Activated CD8-positive, alpha-beta memory T cell treated with anti-CD3 and anti-CD28 coated beads, Interleukin-2, amount 10 ng/mL, durations not matched to agents 7 days and 5 days (primary cell): ENCODE measurements at regions not wholly inside any gene's neighbourhood (a gene's known extent, or its start where the extent isn't known, plus 50 kb on each side); places are given as distances from the start of the nearest gene placed in this dataset.

Experiments used
- ATAC-seq: fragments of 150-1000 bp; cut with Tn5 transposase; one replicate; pipeline ENCODE4 v1.10.0; 2021; ENCODE audit warnings: moderate library complexity
- CTCF ChIA-PET: fragments of 350-600 bp; sonication (Branson Sonifier 250); formaldehyde crosslinking; loops from one replicate; lab custom pipeline; 2021; ENCODE audit warnings: antibody characterized with exemption; lab: Charles Lee
- DNase-seq: peaks from one replicate; pipeline ENCODE4 v3.0.0-alpha.2; 2020
- H3K27ac Mint-ChIP-seq: one replicate; pipeline ENCODE4 v1.8.0; 2021; ENCODE audit warnings: mild to moderate bottlenecking, mixed read lengths
- H3K27me3 Mint-ChIP-seq: one replicate; pipeline ENCODE4 v1.8.0; 2021; ENCODE audit warnings: mixed read lengths
- H3K36me3 Mint-ChIP-seq: one replicate; pipeline ENCODE4 v1.8.0; 2021; ENCODE audit warnings: mild to moderate bottlenecking, mixed read lengths
- H3K4me1 Mint-ChIP-seq: one replicate; pipeline ENCODE4 v1.8.0; 2021; ENCODE audit warnings: mixed read lengths
- H3K4me3 Mint-ChIP-seq: one replicate; pipeline ENCODE4 v1.8.0; 2021; ENCODE audit warnings: mild to moderate bottlenecking, moderate library complexity, mixed read lengths
- H3K9me3 Mint-ChIP-seq: one replicate; pipeline ENCODE4 v1.8.0; 2022; ENCODE audit warnings: low read depth, mixed read lengths

- H3K36me3 Mint-ChIP-seq = no peaks in the 10 kb centered on the region
These were observed 597.2 kb upstream of the ZP4 start for GRCh38 chr1:238487931-238488330.

DNA sequence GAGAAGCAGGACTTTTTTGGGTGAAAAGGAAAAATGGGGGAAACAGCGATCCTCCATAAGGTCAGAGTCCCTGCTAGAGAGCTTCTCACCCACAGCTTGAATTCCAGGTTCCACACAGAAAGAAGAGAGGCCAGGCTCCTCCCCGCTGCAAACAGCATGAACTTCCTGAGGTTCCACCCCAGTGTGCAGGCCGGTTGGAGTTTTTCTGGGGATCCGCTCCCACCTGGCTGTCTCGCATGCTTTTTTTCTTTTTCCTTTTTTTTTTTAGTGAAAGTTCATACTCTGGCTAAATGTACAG is 595.1 kb upstream of the ZP4 start:
- no peaks in the 10 kb centered on the region for H3K4me1 Mint-ChIP-seq
- no peak overlapping the region for H3K4me3 Mint-ChIP-seq
- CTCF ChIA-PET = no interaction called here
- no peak for DNase-seq
- H3K27ac Mint-ChIP-seq = no peak overlapping the region
- no peak for ATAC-seq
- no peaks in the 10 kb centered on the region for H3K36me3 Mint-ChIP-seq
- H3K9me3 Mint-ChIP-seq = peaks cover 2% of the 10 kb centered on the region
- H3K27me3 Mint-ChIP-seq = no peaks in the 10 kb centered on the region

More at GRCh38 chr1:238487931-238488330, 597.2 kb upstream of the ZP4 start:
- ATAC-seq (no peak), DNase-seq (no peak)
- Mint-ChIP-seq H3K9me3 (peaks cover 4% of the 10 kb centered on the region), H3K27ac (no peak overlapping the region), H3K27me3 (no peaks in the 10 kb centered on the region), H3K4me3 (no peak overlapping the region), H3K4me1 (no peaks in the 10 kb centered on the region)
- CTCF ChIA-PET = no interaction called here

- no peak overlapping the region for H3K27ac Mint-ChIP-seq
- no peaks in the 10 kb centered on the region for H3K4me1 Mint-ChIP-seq
- H3K4me3 Mint-ChIP-seq = no peak overlapping the region
- CTCF ChIA-PET = no interaction called here
- DNase-seq (no peak), ATAC-seq (no peak)
- H3K9me3 Mint-ChIP-seq = peaks cover 2% of the 10 kb centered on the region
- no peaks in the 10 kb centered on the region for H3K27me3 Mint-ChIP-seq
- H3K36me3 Mint-ChIP-seq = no peaks in the 10 kb centered on the region
These were observed 594.6 kb upstream of the ZP4 start for GRCh38 chr1:238485057-238485911.

GRCh38 chr1:238484121-238484520 is 593.4 kb upstream of the ZP4 start:
- Mint-ChIP-seq H3K27me3 (no peaks in the 10 kb centered on the region), H3K36me3 (no peaks in the 10 kb centered on the region), H3K4me1 (no peaks in the 10 kb centered on the region), H3K9me3 (peaks cover 2% of the 10 kb centered on the region), H3K27ac (no peak overlapping the region), H3K4me3 (no peak overlapping the region)
- CTCF ChIA-PET = no interaction called here
- DNase-seq = no peak
- no peak for ATAC-seq

DNA sequence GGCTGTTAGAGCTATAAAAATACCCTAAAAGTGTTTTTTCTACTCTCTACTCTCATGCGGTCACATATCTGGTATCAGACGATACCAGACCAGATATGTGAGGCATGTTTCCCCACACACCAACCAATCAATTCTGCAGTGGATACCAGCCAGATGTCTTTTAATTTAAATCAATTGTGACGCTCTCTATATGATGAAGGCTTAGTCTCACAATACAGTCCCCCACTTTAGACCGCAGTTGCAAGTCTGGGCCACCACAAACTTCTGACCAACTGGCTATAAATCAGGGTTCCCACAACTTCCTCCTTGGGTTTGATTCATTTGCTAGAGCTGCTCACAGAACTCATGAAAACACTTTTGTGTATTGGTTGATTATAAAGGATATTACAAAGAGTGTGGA is 586.1 kb upstream of the ZP4 start:
- H3K27ac Mint-ChIP-seq = no peak overlapping the region
- no peak for ATAC-seq
- H3K4me3 Mint-ChIP-seq = no peak overlapping the region
- H3K27me3 Mint-ChIP-seq = no peaks in the 10 kb centered on the region
- H3K4me1 Mint-ChIP-seq = no peaks in the 10 kb centered on the region
- peaks cover 5% of the 10 kb centered on the region for H3K9me3 Mint-ChIP-seq
- no peak for DNase-seq
- no peaks in the 10 kb centered on the region for H3K36me3 Mint-ChIP-seq
- CTCF ChIA-PET = no interaction called here

DNA sequence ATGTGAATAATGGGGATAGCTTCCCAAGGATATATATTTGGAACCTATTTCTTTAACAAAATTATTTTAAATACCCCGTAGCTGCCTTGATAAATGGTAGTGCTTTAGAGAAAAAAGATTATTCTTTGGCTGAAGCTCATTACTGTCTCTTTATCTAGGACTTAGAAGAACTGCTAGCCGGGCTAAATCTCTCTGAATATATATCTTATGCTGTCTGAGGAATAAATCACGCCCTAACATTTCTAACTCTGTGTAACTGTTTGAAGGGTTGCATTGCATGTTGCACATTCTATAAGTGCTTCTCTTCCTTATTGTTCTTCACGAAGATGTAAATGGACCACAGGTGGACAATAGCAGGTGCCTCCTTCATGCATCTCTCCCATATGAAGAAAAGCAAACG is 585.0 kb upstream of the ZP4 start:
- Mint-ChIP-seq H3K36me3 (no peaks in the 10 kb centered on the region), H3K27ac (no peak overlapping the region), H3K9me3 (peaks cover 5% of the 10 kb centered on the region), H3K4me3 (no peak overlapping the region), H3K4me1 (no peaks in the 10 kb centered on the region), H3K27me3 (no peaks in the 10 kb centered on the region)
- CTCF ChIA-PET = no interaction called here
- no peak for DNase-seq
- ATAC-seq = no peak

DNA sequence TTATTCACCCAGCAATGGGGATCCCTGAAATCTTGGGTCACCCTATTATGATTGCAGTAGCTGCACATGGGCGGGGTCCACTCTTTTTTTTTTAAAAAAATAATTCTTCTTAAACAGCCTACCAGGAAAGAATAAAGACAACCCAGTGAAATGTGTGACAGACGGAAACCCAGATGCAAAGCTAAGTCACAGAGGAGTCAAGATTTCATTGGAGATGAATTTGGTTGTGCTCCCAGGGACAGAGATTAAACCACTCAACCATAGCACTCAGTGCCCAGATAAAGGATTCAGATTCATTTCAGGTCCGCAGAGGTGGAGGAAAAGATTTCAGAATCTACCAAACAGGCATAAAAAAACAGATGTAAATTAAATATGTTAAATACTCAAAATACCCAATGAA is 583.5 kb upstream of the ZP4 start:
- no peak overlapping the region for H3K27ac Mint-ChIP-seq

DNA sequence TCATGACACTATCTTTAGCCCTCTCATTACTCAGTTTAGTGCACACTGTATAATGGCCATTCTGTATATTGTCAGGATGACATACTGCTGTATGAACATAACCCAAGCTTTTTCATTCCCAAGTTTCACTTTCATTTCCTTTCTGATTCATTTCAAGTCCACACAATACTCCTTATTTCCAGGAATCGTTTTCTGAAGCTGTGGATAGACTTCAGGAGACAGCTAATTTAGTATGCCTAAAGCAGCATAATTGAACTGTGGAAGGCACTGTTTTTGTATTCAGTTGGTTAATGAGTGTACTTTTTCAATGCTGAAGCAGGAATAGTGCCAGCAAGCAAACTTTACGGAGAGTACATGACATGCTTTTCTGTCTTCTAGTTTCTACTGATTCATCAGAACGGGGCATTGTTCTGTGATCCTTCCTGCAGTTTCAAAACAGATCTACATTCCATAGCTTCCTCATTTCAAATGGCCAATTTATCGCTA is 578.5 kb upstream of the ZP4 start:
- no peaks in the 10 kb centered on the region for H3K4me1 Mint-ChIP-seq
- ATAC-seq = no peak
- no peak overlapping the region for H3K27ac Mint-ChIP-seq
- CTCF ChIA-PET = no interaction called here
- H3K9me3 Mint-ChIP-seq = peaks cover 16% of the 10 kb centered on the region
- no peaks in the 10 kb centered on the region for H3K27me3 Mint-ChIP-seq
- H3K4me3 Mint-ChIP-seq = no peak overlapping the region
- H3K36me3 Mint-ChIP-seq = no peaks in the 10 kb centered on the region
- DNase-seq = no peak

More for the DNA sequence above, 583.5 kb upstream of the ZP4 start:
- Mint-ChIP-seq H3K4me3 (no peak overlapping the region), H3K9me3 (peaks cover 7% of the 10 kb centered on the region), H3K36me3 (no peaks in the 10 kb centered on the region), H3K27me3 (no peaks in the 10 kb centered on the region), H3K4me1 (no peaks in the 10 kb centered on the region)
- DNase-seq (no peak), ATAC-seq (no peak)
- CTCF ChIA-PET = no interaction called here

DNA sequence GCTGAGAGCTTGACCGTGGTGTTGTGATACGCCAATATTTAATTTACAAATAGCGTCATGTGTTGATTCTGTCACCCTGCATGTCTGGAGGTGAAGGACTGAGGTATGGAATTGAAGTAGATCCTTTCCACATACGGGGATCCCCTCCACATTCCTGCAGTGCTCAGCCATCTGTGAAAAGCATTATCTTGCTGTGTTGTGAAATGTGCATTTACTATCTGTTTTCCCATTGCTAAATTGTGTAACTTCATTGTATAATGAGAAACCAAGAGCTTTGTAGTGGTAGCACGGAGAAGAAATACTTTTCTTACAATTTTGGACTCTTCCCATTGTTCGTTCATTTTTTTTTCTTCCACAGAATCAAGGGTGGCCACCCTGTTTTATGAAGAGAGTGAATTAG is 577.3 kb upstream of the ZP4 start:
- Mint-ChIP-seq H3K4me1 (no peaks in the 10 kb centered on the region), H3K4me3 (no peak overlapping the region), H3K9me3 (peaks cover 19% of the 10 kb centered on the region), H3K36me3 (no peaks in the 10 kb centered on the region), H3K27me3 (no peaks in the 10 kb centered on the region), H3K27ac (no peak overlapping the region)
- ATAC-seq = no peak
- no peak for DNase-seq
- CTCF ChIA-PET = no interaction called here

- no peaks in the 10 kb centered on the region for H3K36me3 Mint-ChIP-seq
- no peak for ATAC-seq
These were observed 575.7 kb upstream of the ZP4 start for GRCh38 chr1:238466459-238466858.

GRCh38 chr1:238465449-238465848 is 574.7 kb upstream of the ZP4 start:
- no peak for ATAC-seq
- peaks cover 23% of the 10 kb centered on the region for H3K9me3 Mint-ChIP-seq
- CTCF ChIA-PET = no interaction called here

More at GRCh38 chr1:238466459-238466858, 575.7 kb upstream of the ZP4 start:
- Mint-ChIP-seq H3K27ac (no peak overlapping the region), H3K9me3 (peaks cover 21% of the 10 kb centered on the region), H3K4me3 (no peak overlapping the region), H3K4me1 (no peaks in the 10 kb centered on the region), H3K27me3 (no peaks in the 10 kb centered on the region)
- CTCF ChIA-PET = no interaction called here
- DNase-seq = no peak

DNA sequence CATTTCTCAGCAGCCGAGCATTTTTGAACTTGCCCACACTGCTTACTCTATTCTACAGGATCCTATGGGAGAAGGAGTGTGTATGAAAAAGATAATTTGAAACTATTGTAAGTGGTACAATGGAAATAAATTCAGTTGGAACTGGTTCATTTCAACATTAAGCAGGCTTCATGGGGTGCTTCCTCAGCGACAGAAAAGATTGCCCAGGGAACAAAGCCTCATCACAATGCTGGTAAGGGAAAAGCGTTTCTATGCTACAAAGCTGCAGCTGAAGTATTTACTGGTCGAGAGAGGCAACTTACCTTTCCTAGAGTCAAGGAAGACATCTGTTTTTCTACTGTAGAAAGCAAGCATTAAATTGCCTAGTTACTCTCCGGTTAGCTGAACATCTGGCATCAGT is 568.2 kb upstream of the ZP4 start:
- DNase-seq = no peak
- no peak overlapping the region for H3K4me3 Mint-ChIP-seq
- no peak overlapping the region for H3K27ac Mint-ChIP-seq
- peaks cover 7% of the 10 kb centered on the region for H3K9me3 Mint-ChIP-seq
- H3K36me3 Mint-ChIP-seq = no peaks in the 10 kb centered on the region
- CTCF ChIA-PET = no interaction called here
- H3K27me3 Mint-ChIP-seq = no peaks in the 10 kb centered on the region
- ATAC-seq = no peak
- no peaks in the 10 kb centered on the region for H3K4me1 Mint-ChIP-seq

More at GRCh38 chr1:238465449-238465848, 574.7 kb upstream of the ZP4 start:
- Mint-ChIP-seq H3K36me3 (no peaks in the 10 kb centered on the region), H3K4me3 (no peak overlapping the region), H3K4me1 (no peaks in the 10 kb centered on the region), H3K27ac (no peak overlapping the region), H3K27me3 (no peaks in the 10 kb centered on the region)
- no peak for DNase-seq

DNA sequence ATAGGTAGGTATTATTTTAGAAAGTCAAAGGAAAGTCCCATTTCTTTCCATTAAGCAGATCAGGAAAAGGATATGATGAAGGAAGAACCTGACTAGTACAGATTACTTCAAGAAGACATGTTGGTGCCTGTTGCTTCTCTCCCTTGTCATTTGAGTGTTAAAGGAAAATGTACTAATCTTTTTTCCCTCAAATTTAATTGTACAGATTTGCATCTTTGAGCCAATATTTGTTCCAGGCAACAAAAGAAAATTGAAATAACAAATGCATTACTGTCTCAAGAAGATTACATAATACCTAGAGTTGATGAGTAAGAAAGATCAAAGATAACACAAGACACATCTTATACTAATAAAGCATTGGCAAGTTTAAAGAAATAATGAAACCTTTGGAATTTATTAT is 566.9 kb upstream of the ZP4 start:
- Mint-ChIP-seq H3K27me3 (no peaks in the 10 kb centered on the region), H3K4me3 (no peak overlapping the region), H3K27ac (no peak overlapping the region), H3K36me3 (no peaks in the 10 kb centered on the region), H3K9me3 (peaks cover 5% of the 10 kb centered on the region), H3K4me1 (no peaks in the 10 kb centered on the region)
- no peak for ATAC-seq
- no peak for DNase-seq
- CTCF ChIA-PET = no interaction called here

DNA sequence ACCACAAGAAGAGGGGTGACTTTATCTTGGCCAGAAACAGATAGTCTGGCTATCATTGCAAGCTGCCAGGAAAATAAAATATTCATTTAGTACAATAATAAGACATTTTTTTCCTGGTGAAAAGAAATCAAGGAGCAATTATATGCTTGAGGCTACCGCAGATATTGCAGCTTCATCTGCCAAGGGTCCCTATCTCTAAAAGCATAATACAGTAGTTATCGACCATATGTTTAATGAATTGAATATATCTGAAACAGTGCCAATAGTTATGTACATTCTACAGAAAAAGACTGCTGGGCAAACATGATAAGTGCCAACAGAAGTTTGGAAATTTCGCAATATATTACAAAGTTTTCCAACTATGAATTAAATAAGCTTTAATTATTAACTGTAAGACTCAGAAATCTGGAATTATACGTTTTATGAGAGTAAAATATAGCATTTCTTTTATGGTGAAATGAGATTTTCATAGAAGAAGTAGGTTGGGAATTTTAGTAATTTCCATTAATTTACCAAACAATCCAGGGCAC is 561.1 kb upstream of the ZP4 start:
- H3K9me3 Mint-ChIP-seq = peaks cover 2% of the 10 kb centered on the region
- CTCF ChIA-PET = no interaction called here
- no peaks in the 10 kb centered on the region for H3K27me3 Mint-ChIP-seq
- DNase-seq (no peak), ATAC-seq (no peak)
- H3K36me3 Mint-ChIP-seq = no peaks in the 10 kb centered on the region
- H3K27ac Mint-ChIP-seq = no peak overlapping the region
- no peaks in the 10 kb centered on the region for H3K4me1 Mint-ChIP-seq
- H3K4me3 Mint-ChIP-seq = no peak overlapping the region
